Nephron progenitor cell (in vitro differentiated cells): ENCODE measurements at regions not wholly inside any gene's neighbourhood (a gene's known extent, or its start where the extent isn't known, plus 50 kb on each side); places are given as distances from the start of the nearest gene placed in this dataset.

Experiments
- DNase-seq: peaks from one replicate; pipeline ENCODE4 v3.0.0; 2021
- H3K27ac Mint-ChIP-seq: 2 replicates; pipeline ENCODE4 v1.8.0; 2021; ENCODE audit warnings: mild to moderate bottlenecking, moderate library complexity, mixed read lengths
- H3K27me3 Mint-ChIP-seq: 2 replicates; pipeline ENCODE4 v1.8.0; 2021; ENCODE audit warnings: mild to moderate bottlenecking, low read depth, mixed read lengths; ENCODE audit not compliant: poor library complexity
- H3K36me3 Mint-ChIP-seq: 2 replicates; pipeline ENCODE4 v1.8.0; 2021; ENCODE audit warnings: low read depth, mixed read lengths
- H3K4me1 Mint-ChIP-seq: 2 replicates; pipeline ENCODE4 v1.8.0; 2021; ENCODE audit warnings: mixed read lengths
- H3K4me3 Mint-ChIP-seq: 2 replicates; pipeline ENCODE4 v1.8.0; 2021; ENCODE audit warnings: mild to moderate bottlenecking, moderate library complexity, mixed read lengths
- H3K9me3 Mint-ChIP-seq: 2 replicates; pipeline ENCODE4 v1.8.0; 2021; ENCODE audit warnings: mild to moderate bottlenecking, moderate library complexity, mixed read lengths
- TF ChIP-seq, protein P1 (sequence below): fragments of 200-600 bp; sonication (generic); IDR thresholded peaks from 2 replicates; pipeline ENCODE4 v1.5.0; 2021; ENCODE audit warnings: antibody characterized with exemption

- Mint-ChIP-seq H3K9me3 (peaks cover 7% of the 10 kb centered on the region), H3K4me3 (no peak overlapping the region), H3K36me3 (no peaks in the 10 kb centered on the region), H3K27me3 (peaks cover 6% of the 10 kb centered on the region), H3K4me1 (peaks cover 4% of the 10 kb centered on the region), H3K27ac (no peak overlapping the region)
- TF ChIP-seq, protein P1, sequence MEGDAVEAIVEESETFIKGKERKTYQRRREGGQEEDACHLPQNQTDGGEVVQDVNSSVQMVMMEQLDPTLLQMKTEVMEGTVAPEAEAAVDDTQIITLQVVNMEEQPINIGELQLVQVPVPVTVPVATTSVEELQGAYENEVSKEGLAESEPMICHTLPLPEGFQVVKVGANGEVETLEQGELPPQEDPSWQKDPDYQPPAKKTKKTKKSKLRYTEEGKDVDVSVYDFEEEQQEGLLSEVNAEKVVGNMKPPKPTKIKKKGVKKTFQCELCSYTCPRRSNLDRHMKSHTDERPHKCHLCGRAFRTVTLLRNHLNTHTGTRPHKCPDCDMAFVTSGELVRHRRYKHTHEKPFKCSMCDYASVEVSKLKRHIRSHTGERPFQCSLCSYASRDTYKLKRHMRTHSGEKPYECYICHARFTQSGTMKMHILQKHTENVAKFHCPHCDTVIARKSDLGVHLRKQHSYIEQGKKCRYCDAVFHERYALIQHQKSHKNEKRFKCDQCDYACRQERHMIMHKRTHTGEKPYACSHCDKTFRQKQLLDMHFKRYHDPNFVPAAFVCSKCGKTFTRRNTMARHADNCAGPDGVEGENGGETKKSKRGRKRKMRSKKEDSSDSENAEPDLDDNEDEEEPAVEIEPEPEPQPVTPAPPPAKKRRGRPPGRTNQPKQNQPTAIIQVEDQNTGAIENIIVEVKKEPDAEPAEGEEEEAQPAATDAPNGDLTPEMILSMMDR, result no peak
- no peak for DNase-seq
Observed at GRCh38 chr12:45587877-45588533, 141.5 kb upstream of the ARID2 start.

DNA sequence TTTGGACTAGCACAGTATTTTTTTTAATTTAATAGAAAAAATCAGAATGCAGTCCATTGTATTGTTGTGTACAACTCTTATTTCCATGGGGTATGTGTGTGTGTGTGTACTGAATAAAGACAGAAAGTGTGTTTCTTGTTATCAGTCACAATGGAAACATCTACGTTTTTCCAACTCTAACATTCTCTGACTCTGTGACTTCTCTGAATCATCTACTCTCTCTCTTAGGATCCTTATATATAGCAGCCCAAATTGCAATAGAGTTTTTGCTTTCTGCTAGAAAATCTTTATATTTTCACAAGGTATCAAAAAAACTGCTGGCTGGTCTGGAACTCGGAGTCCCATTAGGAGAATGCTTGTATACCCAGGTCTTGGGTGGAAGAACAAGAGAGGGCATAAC is 138.9 kb upstream of the ARID2 start:
- H3K27me3 Mint-ChIP-seq, result peaks cover 3% of the 10 kb centered on the region
- no peak for DNase-seq
- H3K4me3 Mint-ChIP-seq, result no peak overlapping the region
- H3K27ac Mint-ChIP-seq, result no peak overlapping the region
- TF ChIP-seq, protein P1, result no peak
- peaks cover 13% of the 10 kb centered on the region for H3K4me1 Mint-ChIP-seq
- peaks cover 18% of the 10 kb centered on the region for H3K9me3 Mint-ChIP-seq
- peaks cover 4% of the 10 kb centered on the region for H3K36me3 Mint-ChIP-seq

GRCh38 chr12:45591635-45592034 is 137.9 kb upstream of the ARID2 start:
- H3K36me3 Mint-ChIP-seq, result peaks cover 5% of the 10 kb centered on the region
- TF ChIP-seq, protein P1, result no peak
- no peak overlapping the region for H3K4me3 Mint-ChIP-seq
- no peak overlapping the region for H3K27ac Mint-ChIP-seq
- DNase-seq, result no peak
- H3K9me3 Mint-ChIP-seq, result peaks cover 22% of the 10 kb centered on the region
- peaks cover 13% of the 10 kb centered on the region for H3K4me1 Mint-ChIP-seq
- peaks cover 3% of the 10 kb centered on the region for H3K27me3 Mint-ChIP-seq

GRCh38 chr12:45596366-45596765 is 133.1 kb upstream of the ARID2 start:
- Mint-ChIP-seq H3K4me1 (peaks cover 13% of the 10 kb centered on the region), H3K36me3 (peaks cover 5% of the 10 kb centered on the region), H3K27me3 (no peaks in the 10 kb centered on the region), H3K4me3 (no peak overlapping the region), H3K9me3 (peaks cover 22% of the 10 kb centered on the region), H3K27ac (no peak overlapping the region)
- TF ChIP-seq, protein P1, result no peak
- no peak for DNase-seq

GRCh38 chr12:45598336-45598735 is 131.2 kb upstream of the ARID2 start:
- Mint-ChIP-seq H3K4me1 (peaks cover 19% of the 10 kb centered on the region), H3K27ac (no peak overlapping the region), H3K27me3 (peaks cover 3% of the 10 kb centered on the region), H3K36me3 (peaks cover 5% of the 10 kb centered on the region), H3K9me3 (peaks cover 16% of the 10 kb centered on the region), H3K4me3 (no peak overlapping the region)
- DNase-seq, result no peak
- TF ChIP-seq, protein P1, result no peak

- Mint-ChIP-seq H3K9me3 (peaks cover 16% of the 10 kb centered on the region), H3K4me1 (peaks cover 14% of the 10 kb centered on the region), H3K36me3 (peaks cover 5% of the 10 kb centered on the region), H3K4me3 (no peak overlapping the region), H3K27ac (no peak overlapping the region), H3K27me3 (peaks cover 6% of the 10 kb centered on the region)
- DNase-seq, result no peak
- TF ChIP-seq, protein P1, result no peak
Observed at GRCh38 chr12:45598761-45599160, 130.7 kb upstream of the ARID2 start.
